ENCODE measurements at regions not wholly inside any gene's neighbourhood (a gene's known extent, or its start where the extent isn't known, plus 50 kb on each side); places are given as distances from the start of the nearest gene placed in this dataset.

DNA sequence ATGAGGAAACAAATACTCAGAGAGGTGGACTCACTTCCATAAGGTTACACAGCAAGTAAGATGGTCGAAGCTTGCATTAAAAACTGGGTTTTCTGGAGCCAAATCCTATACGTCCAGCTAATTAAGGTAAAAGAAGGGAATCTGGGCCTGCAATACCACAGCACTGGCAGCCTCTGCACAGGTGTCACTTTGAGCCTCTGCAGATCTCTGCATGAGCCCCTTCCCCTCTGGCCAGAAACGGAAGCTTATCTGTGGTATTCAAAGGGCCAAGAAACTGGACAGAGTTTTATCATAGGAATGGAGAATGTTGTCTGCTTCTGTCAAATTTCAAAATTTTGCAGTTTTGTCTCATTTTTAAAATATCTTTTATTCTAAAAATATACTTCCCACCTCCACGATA, 76.1 kb downstream of the OSR1 start:
- TF ChIP-seq POLR2A (IDR thresholded peaks at IDR 0.05): no peak
- TF ChIP-seq POLR2AphosphoS5 (IDR thresholded peaks at IDR 0.05): no peak
- no peak for TF ChIP-seq CTCF (IDR thresholded peaks at IDR 0.05)
- TF ChIP-seq EP300 (IDR thresholded peaks at IDR 0.05): no peak

All from upper lobe of left lung (tissue), 4 donors.